ENCODE measurements at regions not wholly inside any gene's neighbourhood (a gene's known extent, or its start where the extent isn't known, plus 50 kb on each side); places are given as distances from the start of the nearest gene placed in this dataset.
A peak's percentile ranks its signal among the peaks of the same experiment; 100 is the strongest.

- Histone ChIP-seq H3K4me3 (no peak overlapping the region), H3K36me3 (no peaks in the 10 kb centered on the region), H3K27me3 (no peaks in the 10 kb centered on the region), H3K27ac (no peak overlapping the region), H3K9me3 (no peaks in the 10 kb centered on the region), H3K4me1 (peaks cover 0 to 4% (median under 1%) of the 10 kb centered on the region in 9 donors)
- intact Hi-C loops (cut with DNase I), result loop anchor here in 1 of 10 donors (10.0 kb wide), 1 partner anchor 255 kb away; no protein-coding TSS in a partner anchor
- no peak for ATAC-seq
- TF ChIP-seq CTCF (IDR thresholded peaks at IDR 0.05), result no peak
- no peak for DNase-seq
- 79 to 89% methylated on average over 3 of the region's 3 CpGs for WGBS, 2 donors
Measured at GRCh38 chr2:220850116-220850515, 722.0 kb downstream of the EPHA4 start.

- Histone ChIP-seq H3K27ac (no peak overlapping the region), H3K36me3 (no peaks in the 10 kb centered on the region), H3K27me3 (no peaks in the 10 kb centered on the region), H3K9me3 (no peaks in the 10 kb centered on the region), H3K4me1 (peaks cover 0 to 25% (median 10%) of the 10 kb centered on the region in 9 donors), H3K4me3 (no peak overlapping the region)
- no peak for TF ChIP-seq CTCF (IDR thresholded peaks at IDR 0.05)
- intact Hi-C loops (cut with DNase I), result loop anchor here in 1 of 10 donors (1.0 to 10.0 kb wide), 2 partner anchors 44 to 250 kb away; no protein-coding TSS in a partner anchor
- ATAC-seq, result peak; percentile 74 to 93 (median 88)
- peak in 1 of 2 donors; percentile 48 for DNase-seq
- WGBS, 2 donors, result 13 to 29% methylated on average over 2 of the region's 2 CpGs
Measured at GRCh38 chr2:220855296-220855695, 716.8 kb downstream of the EPHA4 start.

- H3K4me3 ChIP-seq, result no peak overlapping the region
- DNase-seq, result no peak
- H3K27ac ChIP-seq, result no peak overlapping the region
- H3K4me1 ChIP-seq, result peaks cover 0 to 25% (median 10%) of the 10 kb centered on the region in 9 donors
- ATAC-seq, result no peak
- no peaks in the 10 kb centered on the region for H3K9me3 ChIP-seq
- no peaks in the 10 kb centered on the region for H3K36me3 ChIP-seq
- no peak for TF ChIP-seq CTCF (IDR thresholded peaks at IDR 0.05)
- intact Hi-C loops (cut with DNase I), result loop anchor here in 1 of 10 donors (10.0 kb wide), 1 partner anchor 248 kb away; no protein-coding TSS in a partner anchor
- WGBS, 2 donors, result 83 to 86% methylated on average over 2 of the region's 2 CpGs
- H3K27me3 ChIP-seq, result no peaks in the 10 kb centered on the region
Measured at GRCh38 chr2:220856486-220856885, 715.6 kb downstream of the EPHA4 start.

- H3K4me1 ChIP-seq, result peaks cover 0 to 25% (median 10%) of the 10 kb centered on the region in 9 donors
- no peak overlapping the region for H3K27ac ChIP-seq
- no peak for TF ChIP-seq CTCF (IDR thresholded peaks at IDR 0.05)
- ATAC-seq, result no peak
- no peak for DNase-seq
- no peaks in the 10 kb centered on the region for H3K36me3 ChIP-seq
- H3K4me3 ChIP-seq, result no peak overlapping the region
- H3K27me3 ChIP-seq, result no peaks in the 10 kb centered on the region
- 65 to 71% methylated on average over 1 of the region's 1 CpG for WGBS, 2 donors
- no peaks in the 10 kb centered on the region for H3K9me3 ChIP-seq
- intact Hi-C loops (cut with DNase I), result loop anchor here in 1 of 10 donors (10.0 kb wide), 1 partner anchor 247 kb away; no protein-coding TSS in a partner anchor
Measured at GRCh38 chr2:220857368-220857767, 714.7 kb downstream of the EPHA4 start.

All from heart right ventricle (tissue), 16 donors.